Endothelial cell of umbilical vein (primary cell): ENCODE measurements at regions not wholly inside any gene's neighbourhood (a gene's known extent, or its start where the extent isn't known, plus 50 kb on each side); places are given as distances from the start of the nearest gene placed in this dataset.
"Not testable (repeated sequence)": the region's sequence is repeated elsewhere in the genome, so short reads cannot be mapped to it uniquely, and the experiment has no call there.

ENCODE experiments used
- BruUV-seq: library from RNA; stranded (reverse); fragments of 400-500 nt; replicated peaks from 2 replicates; lab custom pipeline; 2021; lab: Mats Ljungman, UMichigan
- CTCF ChIA-PET: fragments of 300-600, 350-600 bp; sonication (Branson Sonifier 250); formaldehyde crosslinking; loops from one replicate; lab custom pipeline; 2021; ENCODE audit warnings: antibody characterized with exemption, inconsistent platforms; lab: Charles Lee
- POLR2A ChIA-PET: fragments of 300-600, 350-600 bp; sonication (Branson Sonifier 250); formaldehyde crosslinking; loops from one replicate; lab custom pipeline; 2021; ENCODE audit warnings: antibody characterized with exemption, inconsistent platforms; lab: Charles Lee
- DNase-seq: peaks from one replicate; pipeline ENCODE4 v3.0.0-alpha.2; 2011; ENCODE audit warnings: low read depth, low spot score
- FAIRE-seq: peaks from 2 replicates; lab custom pipeline; 2011; peaks lifted over from hg19 to GRCh38; lab: Jason Lieb, UNC
- H2AFZ ChIP-seq: 2 replicates; pipeline ENCODE4 v1.6.0; 2012; ENCODE audit warnings: low read depth, low read length, control low read depth, inconsistent platforms
- H3K27ac ChIP-seq: 2 replicates; pipeline ENCODE4 v1.5.1; 2011; ENCODE audit warnings: low read depth, mild to moderate bottlenecking, control low read depth, low read length, moderate library complexity; ENCODE audit not compliant: insufficient read depth
- H3K27me3 ChIP-seq, 2 experiments: 2 replicates each; pipeline versions ENCODE4 v1.6.0 to v1.6.1; 2011; ENCODE audit warnings: low read length in 2 of 2, mixed read lengths in 1 of 2; ENCODE audit not compliant: control insufficient read depth in 2 of 2, insufficient read depth in 2 of 2
- H3K36me3 ChIP-seq, 2 experiments: 2 replicates in 1 of 2; 3 replicates in 1 of 2; pipeline ENCODE4 v1.5.1; 2011; ENCODE audit warnings: low read length in 2 of 2, mild to moderate bottlenecking in 1 of 2, moderate library complexity in 1 of 2; ENCODE audit not compliant: control insufficient read depth in 2 of 2, insufficient read depth in 2 of 2; ENCODE audit errors: extremely low read depth in 1 of 2
- H3K4me1 ChIP-seq: 3 replicates; pipeline ENCODE4 v1.5.1; 2011; ENCODE audit warnings: mild to moderate bottlenecking, low read length; ENCODE audit not compliant: control insufficient read depth, insufficient read depth; ENCODE audit errors: extremely low read depth
- H3K4me2 ChIP-seq: 2 replicates; pipeline ENCODE4 v1.6.1; 2011; ENCODE audit warnings: low read length, control low read depth, mixed read lengths; ENCODE audit not compliant: insufficient read depth
- H3K4me3 ChIP-seq, 3 experiments: fragments of 200-600 bp in 1 of 3; sonication (generic), shearing (Covaris generic) in 1 of 3; replicated peaks in 1 of 3; 2 replicates each; pipeline ENCODE4 v1.5.1; 2011 to 2016; ENCODE audit warnings: control low read depth in 3 of 3, low read length in 3 of 3, mild to moderate bottlenecking in 2 of 3, inconsistent platforms in 1 of 3, low read depth in 1 of 3, moderate library complexity in 1 of 3; ENCODE audit not compliant: insufficient read depth in 1 of 3
- H3K79me2 ChIP-seq: 2 replicates; pipeline ENCODE4 v1.6.0; 2012; ENCODE audit warnings: low read length, inconsistent platforms; ENCODE audit not compliant: control insufficient read depth, insufficient read depth
- H3K9ac ChIP-seq: replicated peaks from 2 replicates; pipeline ENCODE3; 2011; ENCODE audit warnings: low read length, control low read depth; ENCODE audit not compliant: insufficient read depth; ENCODE audit errors: extremely low read depth
- H3K9me1 ChIP-seq: replicated peaks from 3 replicates; pipeline ENCODE4 v1.6.0; 2011; ENCODE audit warnings: mild to moderate bottlenecking, low read length; ENCODE audit not compliant: control insufficient read depth, insufficient read depth; ENCODE audit errors: extremely low read depth
- H3K9me3 ChIP-seq: replicated peaks from 2 replicates; pipeline ENCODE4 v1.5.1; 2012; ENCODE audit warnings: low read length, inconsistent platforms; ENCODE audit not compliant: control insufficient read depth, insufficient read depth
- H4K20me1 ChIP-seq: replicated peaks from 2 replicates; pipeline ENCODE3; 2011; ENCODE audit warnings: mild to moderate bottlenecking, low read length; ENCODE audit not compliant: control insufficient read depth, insufficient read depth; ENCODE audit errors: extremely low read depth
- CTCF ChIP-seq, 2 donors: IDR thresholded peaks; 1 replicate in 1 of 2; 2 replicates in 1 of 2; pipeline ENCODE4 v1.5.1; 2011; ENCODE audit warnings: low read length in 2 of 2, mild to moderate bottlenecking in 2 of 2, moderate library complexity in 2 of 2, control low read depth in 1 of 2, inconsistent platforms in 1 of 2, low read depth in 1 of 2; ENCODE audit not compliant: insufficient read depth in 1 of 2; ENCODE audit errors: extremely low read depth in 1 of 2
- EZH2 ChIP-seq: IDR thresholded peaks from 2 replicates; pipeline ENCODE4 v1.6.1; 2012; ENCODE audit warnings: borderline replicate concordance, low read depth, mild to moderate bottlenecking, moderate library complexity, low read length, inconsistent platforms; ENCODE audit not compliant: severe bottlenecking
- JUN ChIP-seq: IDR thresholded peaks from 2 replicates; pipeline ENCODE4 v1.6.1; 2011; ENCODE audit warnings: borderline replicate concordance, low read depth; ENCODE audit not compliant: insufficient read length, insufficient read depth
- dilution Hi-C: fragments of 300-500 bp; cut with MboI; formaldehyde crosslinking; loops from one replicate; pipeline ENCODE4 v1.15.0; 2019; ENCODE audit warnings: low sequenced_read_pairs; ENCODE audit not compliant: extremely low pct_ligation_motif_present
- intact Hi-C: fragments of 100-400 bp; cut with micrococcal nuclease; formaldehyde crosslinking; loops from one replicate; pipeline ENCODE4 v1.10.0; 2022

- H3K9ac ChIP-seq: peak overlapping the region; percentile 50
- TF ChIP-seq CTCF (IDR thresholded peaks at IDR 0.05; ENCODE audit: extremely low read depth in 1 of 2, insufficient read depth in 1 of 2, low read depth in 1 of 2, low read length in 2 of 2) (no peak), JUN (peak; percentile 54), EZH2 (no peak)
- no peaks in the 10 kb centered on the region for H4K20me1 ChIP-seq
- no TSS peak for BruUV-seq
- POLR2A ChIA-PET: interaction anchor here (1.0 kb wide), 1 partner anchor 116 kb away, joined by 5 read pairs; the partner anchor contains the start of gene CD55
- dilution Hi-C loops (no loop called here), intact Hi-C loops (loop anchor here (1.0 to 5.0 kb wide), 10 partner anchors 13 to 199 kb away; partner anchors contain the start of genes CD55, PFKFB2 and YOD1)
- FAIRE-seq (no peak), DNase-seq (peak; percentile 80)
- H3K9me1 ChIP-seq: no peaks in the 10 kb centered on the region
- no peaks in the 10 kb centered on the region for H3K9me3 ChIP-seq
- H3K4me1 ChIP-seq: peaks cover 16% of the 10 kb centered on the region
- CTCF ChIA-PET: interaction anchor here (0.6 to 2.0 kb wide), 12 partner anchors 13 to 199 kb away, joined by 3 to 8 read pairs (median 4); partner anchors contain the start of gene CD55
- peak overlapping the region; percentile 3 for H2AFZ ChIP-seq
- H3K79me2 ChIP-seq: no peaks in the 10 kb centered on the region
- H3K36me3 ChIP-seq: no peaks in the 10 kb centered on the region
- peak overlapping the region in 1 of 3 experiments; percentile 40 for H3K4me3 ChIP-seq
- peak overlapping the region; percentile 77 for H3K27ac ChIP-seq
- H3K4me2 ChIP-seq: peak overlapping the region; percentile 90
- H3K27me3 ChIP-seq: no peaks in the 10 kb centered on the region
Observed at GRCh38 chr1:207205614-207206061, 101.6 kb downstream of the C4BPA start.

- H3K4me3 ChIP-seq, H3K27me3 ChIP-seq, H3K79me2 ChIP-seq, H3K9ac ChIP-seq, dilution Hi-C loops, CTCF ChIA-PET, FAIRE-seq, H4K20me1 ChIP-seq, H3K27ac ChIP-seq, DNase-seq, H3K4me2 ChIP-seq, H3K36me3 ChIP-seq, POLR2A ChIA-PET, H3K9me1 ChIP-seq, H2AFZ ChIP-seq, BruUV-seq, H3K9me3 ChIP-seq: not testable (repeated sequence)
- H3K4me1 ChIP-seq: peaks cover 16% of the 10 kb centered on the region
- intact Hi-C loops: loop anchor here (5.0 kb wide), 1 partner anchor 156 kb away; the partner anchor contains the start of genes PFKFB2 and YOD1
Observed at GRCh38 chr1:207208691-207209090, 104.7 kb downstream of the C4BPA start.
